Thoracic aorta (tissue), 2 donors: ENCODE measurements at regions not wholly inside any gene's neighbourhood (a gene's known extent, or its start where the extent isn't known, plus 50 kb on each side); places are given as distances from the start of the nearest gene placed in this dataset.
"Not testable (repeated sequence)": the region's sequence is repeated elsewhere in the genome, so short reads cannot be mapped to it uniquely, and the experiment has no call there.

ENCODE experiments used
- ATAC-seq: fragments of 150-250 bp; one replicate; pipeline ENCODE4 v1.8.0; 2017; ENCODE audit warnings: low read depth; ENCODE audit not compliant: insufficient number of reproducible peaks, low FRiP score
- DNase-seq: peaks from one replicate; pipeline ENCODE4 v3.0.0-alpha.2; 2020; ENCODE audit warnings: low spot score
- H3K27ac ChIP-seq, 2 donors: fragments of 200-600 bp; sonication (generic); 1 replicate in 1 of 2; 2 replicates in 1 of 2; pipeline ENCODE4 v1.5.1; 2016; ENCODE audit warnings: mild to moderate bottlenecking in 2 of 2, moderate library complexity in 2 of 2
- H3K27me3 ChIP-seq: fragments of 200-600 bp; sonication (generic); replicated peaks from 2 replicates; pipeline ENCODE4 v1.6.0; 2016; ENCODE audit warnings: mild to moderate bottlenecking; ENCODE audit not compliant: insufficient read depth
- H3K36me3 ChIP-seq: fragments of 200-600 bp; sonication (generic); one replicate; pipeline ENCODE4 v1.5.1; 2016
- H3K4me1 ChIP-seq, 2 donors: fragments of 200-600 bp; sonication (generic); 1 replicate in 1 of 2; 2 replicates in 1 of 2; pipeline versions ENCODE4 v1.5.1 to v1.6.0; 2016; ENCODE audit warnings: low read depth in 2 of 2, mild to moderate bottlenecking in 1 of 2; ENCODE audit not compliant: control insufficient read depth in 1 of 2
- H3K4me3 ChIP-seq: fragments of 200-600 bp; sonication (generic); 2 replicates; pipeline ENCODE4 v1.5.1; 2016; ENCODE audit warnings: mild to moderate bottlenecking
- H3K9me3 ChIP-seq: fragments of 200-600 bp; sonication (generic); 2 replicates; pipeline ENCODE4 v1.5.1; 2016
- CTCF ChIP-seq: fragments of 200-600 bp; sonication (generic); IDR thresholded peaks from one replicate; pipeline ENCODE4 v1.5.1; 2019; ENCODE audit warnings: antibody characterized with exemption

GRCh38 chr5:163917747-163918146 is 412.3 kb downstream of the MAT2B start:
- no peaks in the 10 kb centered on the region for H3K4me1 ChIP-seq
- TF ChIP-seq CTCF: no peak
- H3K4me3 ChIP-seq: no peak overlapping the region
- no peaks in the 10 kb centered on the region for H3K27me3 ChIP-seq
- H3K9me3 ChIP-seq: no peaks in the 10 kb centered on the region
- H3K36me3 ChIP-seq: no peaks in the 10 kb centered on the region
- no peak for ATAC-seq
- no peak for DNase-seq
- no peak overlapping the region for H3K27ac ChIP-seq

GRCh38 chr5:163934990-163935389 is 429.6 kb downstream of the MAT2B start:
- not testable (repeated sequence) for H3K9me3 ChIP-seq, H3K27ac ChIP-seq, H3K4me3 ChIP-seq, ATAC-seq, DNase-seq, H3K36me3 ChIP-seq, H3K4me1 ChIP-seq, H3K27me3 ChIP-seq

- no peak for TF ChIP-seq CTCF
- no peaks in the 10 kb centered on the region for H3K27me3 ChIP-seq
- H3K4me1 ChIP-seq: no peaks in the 10 kb centered on the region
- DNase-seq: no peak
- no peak for ATAC-seq
- no peak overlapping the region for H3K27ac ChIP-seq
- no peaks in the 10 kb centered on the region for H3K36me3 ChIP-seq
- H3K9me3 ChIP-seq: no peaks in the 10 kb centered on the region
- H3K4me3 ChIP-seq: no peak overlapping the region
These were observed 433.2 kb downstream of the MAT2B start for GRCh38 chr5:163938595-163938994.

GRCh38 chr5:163941079-163941478 is 435.7 kb downstream of the MAT2B start:
- Histone ChIP-seq H3K4me1 (no peaks in the 10 kb centered on the region), H3K9me3 (no peaks in the 10 kb centered on the region), H3K4me3 (no peak overlapping the region), H3K27me3 (no peaks in the 10 kb centered on the region), H3K36me3 (no peaks in the 10 kb centered on the region), H3K27ac (no peak overlapping the region)
- no peak for DNase-seq
- no peak for TF ChIP-seq CTCF
- ATAC-seq: no peak

GRCh38 chr5:163943546-163943945 is 438.1 kb downstream of the MAT2B start:
- no peak for ATAC-seq
- Histone ChIP-seq H3K27me3 (no peaks in the 10 kb centered on the region), H3K9me3 (no peaks in the 10 kb centered on the region), H3K4me1 (no peaks in the 10 kb centered on the region), H3K4me3 (no peak overlapping the region), H3K27ac (no peak overlapping the region), H3K36me3 (no peaks in the 10 kb centered on the region)
- DNase-seq: no peak
- TF ChIP-seq CTCF: no peak

- H3K9me3 ChIP-seq: no peaks in the 10 kb centered on the region
- TF ChIP-seq CTCF: no peak
- no peak overlapping the region for H3K4me3 ChIP-seq
- DNase-seq (no peak), ATAC-seq (no peak)
- H3K27ac ChIP-seq: no peak overlapping the region
- H3K36me3 ChIP-seq: no peaks in the 10 kb centered on the region
- H3K27me3 ChIP-seq: no peaks in the 10 kb centered on the region
- H3K4me1 ChIP-seq: no peaks in the 10 kb centered on the region
These were observed 439.3 kb downstream of the MAT2B start for GRCh38 chr5:163944738-163945137.
